Adrenal gland (tissue), 5 donors: ENCODE measurements at regions not wholly inside any gene's neighbourhood (a gene's known extent, or its start where the extent isn't known, plus 50 kb on each side); places are given as distances from the start of the nearest gene placed in this dataset.

Source experiments
- POLR2A ChIP-seq, 2 donors: fragments of 450-650 bp; IDR thresholded peaks; one replicate each; pipeline ENCODE4 v1.6.1; 2017; ENCODE audit warnings: antibody characterized with exemption in 2 of 2, mild to moderate bottlenecking in 2 of 2, moderate library complexity in 1 of 2
- TF ChIP-seq, protein P1 (sequence below), 6 experiments: fragments of 450-650 bp in 4 of 6; fragments of 200-600 bp in 2 of 6; sonication (generic) in 1 of 6; IDR thresholded peaks; 1 replicate in 5 of 6; 2 replicates in 1 of 6; pipeline versions ENCODE4 v1.5.1 to v1.8.0; 2016 to 2021; ENCODE audit warnings: antibody characterized with exemption in 6 of 6, mild to moderate bottlenecking in 2 of 6, moderate library complexity in 1 of 6
- donor health status: DM: no; HTN: no; CAD: no.

DNA sequence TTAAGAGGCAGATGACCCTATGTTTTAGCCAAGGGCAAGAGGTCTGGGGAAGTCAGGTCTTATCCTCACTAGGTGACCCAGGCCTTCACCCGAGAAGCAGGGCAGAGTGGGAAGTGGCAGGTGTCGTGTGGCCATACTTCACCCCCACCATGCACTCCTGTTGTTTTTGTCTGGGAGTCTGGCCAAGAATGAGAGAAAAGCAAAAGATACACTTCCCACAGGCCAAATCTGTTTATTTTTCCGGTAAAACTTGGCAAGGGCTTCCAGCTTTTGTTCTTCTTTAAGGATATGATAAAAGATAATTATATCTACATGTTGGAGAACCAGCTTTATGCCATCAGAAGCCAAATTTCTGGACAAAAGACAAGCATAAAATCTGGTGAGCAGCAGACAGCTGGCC is 137.4 kb upstream of the CDC14C start:
- TF ChIP-seq, protein P1, sequence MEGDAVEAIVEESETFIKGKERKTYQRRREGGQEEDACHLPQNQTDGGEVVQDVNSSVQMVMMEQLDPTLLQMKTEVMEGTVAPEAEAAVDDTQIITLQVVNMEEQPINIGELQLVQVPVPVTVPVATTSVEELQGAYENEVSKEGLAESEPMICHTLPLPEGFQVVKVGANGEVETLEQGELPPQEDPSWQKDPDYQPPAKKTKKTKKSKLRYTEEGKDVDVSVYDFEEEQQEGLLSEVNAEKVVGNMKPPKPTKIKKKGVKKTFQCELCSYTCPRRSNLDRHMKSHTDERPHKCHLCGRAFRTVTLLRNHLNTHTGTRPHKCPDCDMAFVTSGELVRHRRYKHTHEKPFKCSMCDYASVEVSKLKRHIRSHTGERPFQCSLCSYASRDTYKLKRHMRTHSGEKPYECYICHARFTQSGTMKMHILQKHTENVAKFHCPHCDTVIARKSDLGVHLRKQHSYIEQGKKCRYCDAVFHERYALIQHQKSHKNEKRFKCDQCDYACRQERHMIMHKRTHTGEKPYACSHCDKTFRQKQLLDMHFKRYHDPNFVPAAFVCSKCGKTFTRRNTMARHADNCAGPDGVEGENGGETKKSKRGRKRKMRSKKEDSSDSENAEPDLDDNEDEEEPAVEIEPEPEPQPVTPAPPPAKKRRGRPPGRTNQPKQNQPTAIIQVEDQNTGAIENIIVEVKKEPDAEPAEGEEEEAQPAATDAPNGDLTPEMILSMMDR (IDR thresholded peaks at IDR 0.05) = no peak
- no peak for TF ChIP-seq POLR2A (IDR thresholded peaks at IDR 0.05)
